Epithelial cell of proximal tubule (primary cell): ENCODE measurements at regions not wholly inside any gene's neighbourhood (a gene's known extent, or its start where the extent isn't known, plus 50 kb on each side); places are given as distances from the start of the nearest gene placed in this dataset.
A peak's percentile ranks its signal among the peaks of the same experiment; 100 is the strongest.

Experiments used
- DNase-seq: peaks from one replicate; pipeline ENCODE4 v3.0.0-alpha.2; 2011; ENCODE audit warnings: low read depth
- H3K4me3 ChIP-seq: 2 replicates; pipeline ENCODE4 v1.5.1; 2011; ENCODE audit warnings: low read depth, mild to moderate bottlenecking, low read length
- TF ChIP-seq, protein P1 (sequence below): conservative IDR thresholded peaks from 2 replicates; pipeline ENCODE4 v1.5.1; 2012; ENCODE audit warnings: low read depth, mild to moderate bottlenecking, low read length

DNA sequence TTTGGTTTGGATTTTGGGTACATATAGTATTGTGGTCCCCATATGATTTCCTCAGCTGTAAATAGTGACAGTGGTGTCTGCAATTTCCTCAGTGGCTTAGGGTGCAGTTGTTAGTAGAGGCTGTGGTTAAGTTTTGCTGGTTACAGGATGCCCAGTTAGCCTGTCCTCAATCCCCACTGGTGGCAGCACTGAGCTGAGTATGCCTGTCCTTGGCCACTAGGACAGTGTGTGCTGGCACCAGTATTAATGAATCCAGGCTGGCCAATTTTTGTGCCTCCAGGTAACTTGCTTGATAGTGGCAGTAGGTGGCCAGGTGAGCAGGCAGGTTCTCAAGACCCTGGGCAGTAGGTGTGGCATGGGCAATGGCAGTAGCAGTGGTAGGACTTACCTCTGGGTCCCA lies 973.1 kb downstream of the TMEM182 start:
- H3K4me3 ChIP-seq = no peak overlapping the region
- no peak for DNase-seq
- TF ChIP-seq, protein P1, sequence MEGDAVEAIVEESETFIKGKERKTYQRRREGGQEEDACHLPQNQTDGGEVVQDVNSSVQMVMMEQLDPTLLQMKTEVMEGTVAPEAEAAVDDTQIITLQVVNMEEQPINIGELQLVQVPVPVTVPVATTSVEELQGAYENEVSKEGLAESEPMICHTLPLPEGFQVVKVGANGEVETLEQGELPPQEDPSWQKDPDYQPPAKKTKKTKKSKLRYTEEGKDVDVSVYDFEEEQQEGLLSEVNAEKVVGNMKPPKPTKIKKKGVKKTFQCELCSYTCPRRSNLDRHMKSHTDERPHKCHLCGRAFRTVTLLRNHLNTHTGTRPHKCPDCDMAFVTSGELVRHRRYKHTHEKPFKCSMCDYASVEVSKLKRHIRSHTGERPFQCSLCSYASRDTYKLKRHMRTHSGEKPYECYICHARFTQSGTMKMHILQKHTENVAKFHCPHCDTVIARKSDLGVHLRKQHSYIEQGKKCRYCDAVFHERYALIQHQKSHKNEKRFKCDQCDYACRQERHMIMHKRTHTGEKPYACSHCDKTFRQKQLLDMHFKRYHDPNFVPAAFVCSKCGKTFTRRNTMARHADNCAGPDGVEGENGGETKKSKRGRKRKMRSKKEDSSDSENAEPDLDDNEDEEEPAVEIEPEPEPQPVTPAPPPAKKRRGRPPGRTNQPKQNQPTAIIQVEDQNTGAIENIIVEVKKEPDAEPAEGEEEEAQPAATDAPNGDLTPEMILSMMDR = peak; percentile 24

DNA sequence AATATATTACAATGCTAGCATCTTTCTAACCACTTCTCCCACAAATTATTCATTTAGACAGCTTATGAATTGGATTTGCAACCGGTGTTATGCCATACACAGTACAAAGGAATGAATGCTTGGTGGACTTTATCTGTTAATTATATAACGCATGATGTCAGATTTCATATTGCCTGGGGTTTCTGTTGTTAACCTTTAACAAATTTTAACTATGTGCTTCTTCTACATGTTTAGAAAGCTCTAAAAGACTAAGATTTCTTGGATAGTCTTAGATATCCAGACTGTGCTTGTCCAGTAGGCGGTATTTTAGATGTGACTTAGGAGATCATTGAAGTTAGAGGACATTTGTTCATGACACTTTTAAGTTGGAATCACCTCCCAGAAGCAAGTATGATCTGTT lies 976.3 kb downstream of the TMEM182 start:
- peak; percentile 51 for DNase-seq
- H3K4me3 ChIP-seq = no peak overlapping the region
- TF ChIP-seq, protein P1 = no peak

DNA sequence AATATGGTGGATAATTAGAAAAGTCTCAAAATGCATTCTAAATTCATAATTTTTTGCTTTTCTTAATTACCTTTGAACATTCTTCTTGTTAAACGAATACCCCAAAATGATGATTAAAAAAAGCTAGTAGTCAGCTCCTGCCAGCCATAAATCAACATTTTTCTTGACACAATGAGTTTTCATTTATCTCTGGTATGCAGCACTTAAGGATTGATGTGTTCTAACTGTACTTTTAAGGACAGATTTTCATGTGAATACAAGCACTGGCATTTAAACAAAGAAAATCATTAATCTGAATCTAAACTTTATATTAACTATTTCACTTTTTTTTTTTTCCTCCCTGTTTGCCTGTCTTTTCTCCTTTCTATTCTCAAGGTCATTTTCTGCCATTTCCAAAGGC lies 976.8 kb downstream of the TMEM182 start:
- H3K4me3 ChIP-seq = no peak overlapping the region
- DNase-seq = no peak
- TF ChIP-seq, protein P1 = no peak

DNA sequence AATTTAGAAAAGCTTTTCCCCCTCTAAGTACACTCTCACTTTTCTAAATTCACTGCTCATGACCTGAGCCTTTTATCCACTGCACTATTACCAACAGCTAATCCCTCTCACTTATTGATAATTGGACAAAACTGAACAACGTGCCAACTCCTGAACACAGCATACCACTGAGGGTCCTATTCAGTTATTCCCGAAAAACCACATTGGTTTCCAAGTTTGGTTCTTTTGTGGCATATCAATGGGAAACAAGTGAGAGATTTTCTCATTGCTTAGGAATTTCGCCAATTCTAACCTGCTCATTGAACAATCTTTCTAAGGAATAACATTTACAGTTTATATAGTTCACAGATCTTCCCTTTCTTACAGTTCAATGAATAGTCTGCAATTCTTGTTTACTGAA lies 977.4 kb downstream of the TMEM182 start:
- no peak overlapping the region for H3K4me3 ChIP-seq
- TF ChIP-seq, protein P1 = no peak
- DNase-seq = no peak

DNA sequence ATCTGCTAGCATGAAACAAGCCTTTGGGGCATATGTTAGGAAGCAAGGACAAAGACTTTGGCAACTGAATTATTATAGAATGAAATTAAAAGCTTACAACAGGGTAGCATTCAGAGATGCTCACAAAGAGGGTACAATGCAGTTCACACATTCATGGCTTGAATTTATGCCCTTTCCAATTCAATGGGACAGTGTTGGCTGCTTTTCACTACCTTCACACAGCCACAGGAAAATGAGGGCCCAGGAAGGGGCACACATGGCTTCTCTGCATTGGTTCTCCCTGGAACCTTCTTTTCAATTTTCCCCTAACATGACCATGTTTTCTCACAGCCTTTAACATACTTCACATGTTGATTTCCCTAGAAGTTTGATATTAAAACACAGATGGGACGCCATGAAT lies 978.1 kb downstream of the TMEM182 start:
- TF ChIP-seq, protein P1 = no peak
- no peak for DNase-seq
- no peak overlapping the region for H3K4me3 ChIP-seq

DNA sequence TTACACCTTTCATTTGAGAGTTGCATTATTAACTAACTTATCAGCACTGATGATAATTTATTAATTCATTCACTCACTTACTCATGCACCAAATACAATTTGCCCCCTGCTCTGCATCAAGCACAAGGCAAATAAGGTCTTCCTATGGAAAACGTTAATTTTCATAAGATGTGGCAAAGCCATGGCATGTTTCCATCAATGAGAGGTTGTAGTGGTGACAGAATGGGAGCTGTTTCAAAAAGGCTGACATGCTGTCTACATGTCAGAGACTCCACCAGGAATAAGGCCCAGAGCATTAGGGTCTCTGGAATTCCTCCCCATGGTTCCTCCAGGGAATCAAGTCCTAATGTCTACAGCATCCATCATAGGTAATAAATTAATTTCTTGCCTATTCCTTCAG lies 978.8 kb downstream of the TMEM182 start:
- TF ChIP-seq, protein P1 = no peak

DNA sequence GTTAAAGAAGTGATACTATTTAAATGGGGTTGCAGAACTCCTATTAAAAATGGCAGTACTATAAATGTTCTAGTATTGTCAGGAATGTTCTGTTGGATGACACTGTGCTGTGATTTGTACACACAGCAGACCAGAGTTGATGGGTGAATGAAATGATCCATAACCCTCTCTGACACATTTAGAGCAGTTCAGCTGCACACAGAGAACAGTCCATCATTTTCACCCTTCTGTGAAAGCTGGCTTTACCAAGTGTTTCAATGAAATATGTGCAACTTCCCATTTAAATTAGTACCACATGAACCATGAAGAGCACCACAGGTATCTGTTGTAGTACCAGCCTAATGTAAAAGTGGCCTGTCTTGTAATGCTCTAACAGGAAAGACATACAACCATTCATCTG lies 981.4 kb downstream of the TMEM182 start:
- H3K4me3 ChIP-seq = no peak overlapping the region
- DNase-seq = no peak
- TF ChIP-seq, protein P1 = no peak

More for the DNA sequence above, 978.8 kb downstream of the TMEM182 start:
- no peak overlapping the region for H3K4me3 ChIP-seq
- DNase-seq = no peak
